Liver (tissue), 3 donors: ENCODE measurements at regions not wholly inside any gene's neighbourhood (a gene's known extent, or its start where the extent isn't known, plus 50 kb on each side); places are given as distances from the start of the nearest gene placed in this dataset.

ENCODE experiments used
- CTCF ChIP-seq: fragments of 150-350 bp; IDR thresholded peaks from 2 replicates; pipeline ENCODE4 v1.5.1; 2017; ENCODE audit warnings: improper control_type of control experiment, low read depth, low read length; ENCODE audit not compliant: missing input control
- FOXA1 ChIP-seq: IDR thresholded peaks from 2 replicates; pipeline ENCODE4 v1.6.1; 2016; ENCODE audit warnings: antibody characterized with exemption
- GABPA ChIP-seq, 2 donors: IDR thresholded peaks in 1 of 2; conservative IDR thresholded peaks in 1 of 2; 2 replicates each; pipeline ENCODE4 v1.6.1; 2016; ENCODE audit warnings: antibody characterized with exemption in 2 of 2, mild to moderate bottlenecking in 1 of 2, moderate library complexity in 1 of 2
- JUND ChIP-seq, 2 donors: IDR thresholded peaks; 2 replicates each; pipeline ENCODE4 v1.6.1; 2016; ENCODE audit warnings: antibody characterized with exemption in 2 of 2
- RAD21 ChIP-seq, 2 donors: IDR thresholded peaks; 2 replicates each; pipeline ENCODE4 v1.6.1; 2016; ENCODE audit warnings: antibody characterized with exemption in 2 of 2, mild to moderate bottlenecking in 2 of 2
- SP1 ChIP-seq: IDR thresholded peaks from 2 replicates; pipeline ENCODE4 v1.6.1; 2018; ENCODE audit warnings: antibody characterized with exemption, mild to moderate bottlenecking
- TAF1 ChIP-seq: conservative IDR thresholded peaks from 2 replicates; pipeline ENCODE4 v1.6.1; 2016; ENCODE audit warnings: antibody characterized with exemption, mild to moderate bottlenecking
- YY1 ChIP-seq: IDR thresholded peaks from 2 replicates; pipeline ENCODE4 v1.6.1; 2016; ENCODE audit warnings: antibody characterized with exemption, mild to moderate bottlenecking
- TF ChIP-seq, protein P1 (sequence below): IDR thresholded peaks from 2 replicates; pipeline ENCODE4 v1.6.1; 2016; ENCODE audit warnings: antibody characterized with exemption, mild to moderate bottlenecking
- TF ChIP-seq, protein P2 (sequence below): IDR thresholded peaks from 2 replicates; pipeline ENCODE4 v1.6.1; 2016; ENCODE audit warnings: antibody characterized with exemption
- TF ChIP-seq, protein P3 (sequence below): IDR thresholded peaks from 2 replicates; pipeline ENCODE4 v1.6.1; 2016; ENCODE audit warnings: antibody characterized with exemption
- donor health status: healthy.
- donor health status: healthy.

DNA sequence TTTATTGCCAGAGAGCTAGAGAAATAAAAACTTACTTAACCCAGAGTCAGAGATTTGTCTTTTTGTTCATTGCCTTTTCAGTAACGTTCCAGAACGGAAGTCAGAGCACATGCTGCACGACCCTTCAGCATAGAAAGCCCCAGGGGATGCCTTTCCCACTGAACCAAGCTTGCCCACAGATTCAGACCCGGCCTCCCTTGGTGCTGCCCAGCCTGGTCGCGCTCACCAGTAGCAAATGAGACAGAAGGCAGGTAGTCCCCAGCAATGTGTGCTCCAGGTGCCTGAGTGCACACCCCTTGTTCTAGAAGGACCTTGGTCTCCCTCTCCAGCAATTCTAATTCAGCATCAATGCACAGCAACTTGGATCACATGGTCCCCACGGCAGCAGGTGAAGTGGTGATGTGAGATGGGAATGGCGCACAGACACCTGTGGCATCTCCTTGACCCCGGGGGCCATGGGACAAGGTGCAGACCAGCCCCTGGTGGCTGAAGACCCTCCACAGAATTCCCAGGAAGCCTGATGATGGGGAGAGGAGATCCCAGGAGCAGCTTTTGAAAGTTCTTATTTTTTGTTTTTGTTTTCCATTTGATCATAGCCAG is 91.8 kb upstream of the IQSEC1 start:
- TF ChIP-seq CTCF (no peak), TAF1 (no peak), JUND (IDR thresholded peaks at IDR 0.05) (no peak), YY1 (no peak), SP1 (no peak), RAD21 (IDR thresholded peaks at IDR 0.05) (no peak), FOXA1 (no peak), GABPA (IDR thresholded peaks at IDR 0.05 in 1 of 2, conservative IDR thresholded peaks at IDR 0.05 in 1 of 2) (no peak)
- TF ChIP-seq, protein P1, sequence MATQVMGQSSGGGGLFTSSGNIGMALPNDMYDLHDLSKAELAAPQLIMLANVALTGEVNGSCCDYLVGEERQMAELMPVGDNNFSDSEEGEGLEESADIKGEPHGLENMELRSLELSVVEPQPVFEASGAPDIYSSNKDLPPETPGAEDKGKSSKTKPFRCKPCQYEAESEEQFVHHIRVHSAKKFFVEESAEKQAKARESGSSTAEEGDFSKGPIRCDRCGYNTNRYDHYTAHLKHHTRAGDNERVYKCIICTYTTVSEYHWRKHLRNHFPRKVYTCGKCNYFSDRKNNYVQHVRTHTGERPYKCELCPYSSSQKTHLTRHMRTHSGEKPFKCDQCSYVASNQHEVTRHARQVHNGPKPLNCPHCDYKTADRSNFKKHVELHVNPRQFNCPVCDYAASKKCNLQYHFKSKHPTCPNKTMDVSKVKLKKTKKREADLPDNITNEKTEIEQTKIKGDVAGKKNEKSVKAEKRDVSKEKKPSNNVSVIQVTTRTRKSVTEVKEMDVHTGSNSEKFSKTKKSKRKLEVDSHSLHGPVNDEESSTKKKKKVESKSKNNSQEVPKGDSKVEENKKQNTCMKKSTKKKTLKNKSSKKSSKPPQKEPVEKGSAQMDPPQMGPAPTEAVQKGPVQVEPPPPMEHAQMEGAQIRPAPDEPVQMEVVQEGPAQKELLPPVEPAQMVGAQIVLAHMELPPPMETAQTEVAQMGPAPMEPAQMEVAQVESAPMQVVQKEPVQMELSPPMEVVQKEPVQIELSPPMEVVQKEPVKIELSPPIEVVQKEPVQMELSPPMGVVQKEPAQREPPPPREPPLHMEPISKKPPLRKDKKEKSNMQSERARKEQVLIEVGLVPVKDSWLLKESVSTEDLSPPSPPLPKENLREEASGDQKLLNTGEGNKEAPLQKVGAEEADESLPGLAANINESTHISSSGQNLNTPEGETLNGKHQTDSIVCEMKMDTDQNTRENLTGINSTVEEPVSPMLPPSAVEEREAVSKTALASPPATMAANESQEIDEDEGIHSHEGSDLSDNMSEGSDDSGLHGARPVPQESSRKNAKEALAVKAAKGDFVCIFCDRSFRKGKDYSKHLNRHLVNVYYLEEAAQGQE = no peak
- TF ChIP-seq, protein P2, sequence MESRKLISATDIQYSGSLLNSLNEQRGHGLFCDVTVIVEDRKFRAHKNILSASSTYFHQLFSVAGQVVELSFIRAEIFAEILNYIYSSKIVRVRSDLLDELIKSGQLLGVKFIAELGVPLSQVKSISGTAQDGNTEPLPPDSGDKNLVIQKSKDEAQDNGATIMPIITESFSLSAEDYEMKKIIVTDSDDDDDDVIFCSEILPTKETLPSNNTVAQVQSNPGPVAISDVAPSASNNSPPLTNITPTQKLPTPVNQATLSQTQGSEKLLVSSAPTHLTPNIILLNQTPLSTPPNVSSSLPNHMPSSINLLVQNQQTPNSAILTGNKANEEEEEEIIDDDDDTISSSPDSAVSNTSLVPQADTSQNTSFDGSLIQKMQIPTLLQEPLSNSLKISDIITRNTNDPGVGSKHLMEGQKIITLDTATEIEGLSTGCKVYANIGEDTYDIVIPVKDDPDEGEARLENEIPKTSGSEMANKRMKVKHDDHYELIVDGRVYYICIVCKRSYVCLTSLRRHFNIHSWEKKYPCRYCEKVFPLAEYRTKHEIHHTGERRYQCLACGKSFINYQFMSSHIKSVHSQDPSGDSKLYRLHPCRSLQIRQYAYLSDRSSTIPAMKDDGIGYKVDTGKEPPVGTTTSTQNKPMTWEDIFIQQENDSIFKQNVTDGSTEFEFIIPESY = no peak
- TF ChIP-seq, protein P3, sequence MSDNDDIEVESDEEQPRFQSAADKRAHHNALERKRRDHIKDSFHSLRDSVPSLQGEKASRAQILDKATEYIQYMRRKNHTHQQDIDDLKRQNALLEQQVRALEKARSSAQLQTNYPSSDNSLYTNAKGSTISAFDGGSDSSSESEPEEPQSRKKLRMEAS = no peak
